BE2C (cell line): ENCODE measurements at regions not wholly inside any gene's neighbourhood (a gene's known extent, or its start where the extent isn't known, plus 50 kb on each side); places are given as distances from the start of the nearest gene placed in this dataset.

Experiments used
- DNase-seq: peaks from one replicate; pipeline ENCODE4 v3.0.0-alpha.2; 2020
- H3K27me3 ChIP-seq: fragments of 250-450 bp; sonication (Bioruptor Pico); 2 replicates; pipeline ENCODE4 v1.5.1; 2020; ENCODE audit warnings: mild to moderate bottlenecking
- H3K36me3 ChIP-seq: fragments of 250-450 bp; sonication (Bioruptor Pico); 2 replicates; pipeline ENCODE4 v1.5.1; 2020; ENCODE audit warnings: mild to moderate bottlenecking
- H3K4me1 ChIP-seq: fragments of 250-450 bp; sonication (Bioruptor Pico); 2 replicates; pipeline ENCODE4 v1.5.1; 2020
- H3K4me3 ChIP-seq: 2 replicates; pipeline ENCODE4 v1.5.1; 2011; ENCODE audit warnings: low read depth, low read length
- H3K9me3 ChIP-seq: fragments of 250-450 bp; sonication (Bioruptor Pico); 2 replicates; pipeline ENCODE4 v1.5.1; 2020
- CTCF ChIP-seq: IDR thresholded peaks from 2 replicates; pipeline ENCODE4 v1.5.1; 2012; ENCODE audit warnings: mild to moderate bottlenecking, low read depth, low read length

DNA sequence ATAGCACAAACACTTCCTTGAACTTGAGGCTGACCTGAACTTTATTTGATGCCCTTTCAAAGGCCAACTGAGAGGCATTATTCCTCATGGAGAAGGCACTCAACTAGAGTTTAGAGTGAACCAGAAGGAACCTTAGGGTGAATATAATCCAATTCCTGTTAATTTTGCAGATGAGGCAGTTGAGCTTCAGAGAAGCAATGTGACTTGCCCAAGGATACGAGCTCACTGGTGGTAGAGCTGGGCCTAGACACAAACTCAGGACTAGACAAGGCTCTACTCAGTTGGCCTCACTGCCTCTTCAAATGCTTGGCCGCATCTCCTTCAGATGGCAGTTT is 172.7 kb upstream of the ADAMTS9 start:
- no peak for TF ChIP-seq CTCF
- no peaks in the 10 kb centered on the region for H3K36me3 ChIP-seq

DNA sequence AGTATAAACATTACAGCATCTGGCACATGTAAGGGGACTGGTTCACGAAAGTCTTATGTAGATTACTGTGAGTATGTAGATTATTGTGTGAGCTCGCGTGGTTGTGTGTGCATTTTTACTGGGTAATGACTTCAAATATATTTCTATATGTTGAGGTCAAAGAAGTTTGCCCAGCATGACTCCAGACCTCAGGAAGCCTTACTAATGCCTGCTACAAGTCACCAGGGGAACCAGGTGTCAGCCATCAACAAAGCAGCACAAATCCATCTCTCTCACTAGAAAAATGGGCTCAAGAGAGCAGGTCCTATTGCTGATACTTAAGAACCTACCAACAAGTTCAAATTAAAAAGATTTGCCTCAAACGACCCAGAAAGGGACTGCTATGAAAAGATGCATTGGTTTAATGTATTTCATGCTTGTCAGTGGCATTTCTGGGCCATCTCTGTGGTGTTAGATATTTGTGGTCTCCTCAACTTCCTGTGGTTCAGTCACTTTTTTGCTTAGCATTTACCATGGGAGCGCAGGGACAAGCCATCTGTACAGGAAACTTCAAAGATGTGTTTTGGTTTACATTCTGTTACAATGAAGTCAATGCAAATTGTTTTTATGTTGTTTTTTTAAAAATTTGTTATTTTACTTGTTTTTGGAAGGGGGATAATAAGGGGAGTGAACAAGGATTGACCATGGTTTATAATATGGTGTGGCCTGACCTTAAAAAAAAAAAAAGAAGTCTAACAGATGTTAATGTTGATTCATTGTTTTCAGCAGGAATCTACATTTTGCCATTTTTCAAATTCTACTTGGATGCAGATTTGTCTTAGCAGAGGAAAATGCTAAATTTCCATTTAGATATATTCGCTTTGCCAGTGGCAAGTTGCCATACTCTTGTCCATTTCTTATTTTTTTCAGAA is 172.1 kb upstream of the ADAMTS9 start:
- Histone ChIP-seq H3K36me3 (no peaks in the 10 kb centered on the region), H3K4me1 (peaks cover 19% of the 10 kb centered on the region), H3K9me3 (no peaks in the 10 kb centered on the region), H3K4me3 (no peak overlapping the region), H3K27me3 (no peaks in the 10 kb centered on the region)
- no peak for DNase-seq
- TF ChIP-seq CTCF = no peak

More for the DNA sequence above, 172.7 kb upstream of the ADAMTS9 start:
- H3K4me3 ChIP-seq = no peak overlapping the region
- peaks cover 19% of the 10 kb centered on the region for H3K4me1 ChIP-seq
- H3K9me3 ChIP-seq = no peaks in the 10 kb centered on the region
- no peaks in the 10 kb centered on the region for H3K27me3 ChIP-seq
- DNase-seq = no peak

GRCh38 chr3:64856977-64857516 is 169.2 kb upstream of the ADAMTS9 start:
- H3K4me1 ChIP-seq = peaks cover 19% of the 10 kb centered on the region
- DNase-seq = no peak
- H3K36me3 ChIP-seq = no peaks in the 10 kb centered on the region
- no peaks in the 10 kb centered on the region for H3K27me3 ChIP-seq
- no peak for TF ChIP-seq CTCF
- no peak overlapping the region for H3K4me3 ChIP-seq
- no peaks in the 10 kb centered on the region for H3K9me3 ChIP-seq

GRCh38 chr3:64856106-64856505 is 168.3 kb upstream of the ADAMTS9 start:
- DNase-seq = no peak
- no peaks in the 10 kb centered on the region for H3K27me3 ChIP-seq
- H3K4me3 ChIP-seq = no peak overlapping the region
- no peaks in the 10 kb centered on the region for H3K36me3 ChIP-seq
- TF ChIP-seq CTCF = no peak
- peaks cover 19% of the 10 kb centered on the region for H3K4me1 ChIP-seq
- H3K9me3 ChIP-seq = no peaks in the 10 kb centered on the region

DNA sequence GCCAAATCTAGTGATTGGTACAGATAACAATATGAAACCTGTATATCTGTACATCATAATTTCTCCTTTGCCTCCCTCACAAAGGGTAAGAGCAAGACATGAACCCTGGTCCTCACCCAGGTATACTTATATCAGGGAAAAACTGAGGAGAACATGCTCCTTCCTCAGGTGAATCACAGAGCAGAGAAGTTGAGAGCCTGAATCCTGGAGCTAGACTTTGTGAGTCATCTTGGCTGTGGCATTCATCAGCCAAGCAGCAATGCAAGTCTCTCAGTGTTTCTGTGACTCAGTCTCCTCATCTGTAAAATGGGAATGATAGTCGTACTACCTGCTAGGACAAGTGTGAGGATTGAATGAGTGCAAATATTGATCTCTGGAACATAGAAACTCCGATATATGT is 165.7 kb upstream of the ADAMTS9 start:
- no peaks in the 10 kb centered on the region for H3K36me3 ChIP-seq

More for the DNA sequence above, 165.7 kb upstream of the ADAMTS9 start:
- Histone ChIP-seq H3K4me1 (peaks cover 15% of the 10 kb centered on the region), H3K9me3 (no peaks in the 10 kb centered on the region), H3K27me3 (no peaks in the 10 kb centered on the region), H3K4me3 (no peak overlapping the region)
- no peak for DNase-seq
- TF ChIP-seq CTCF = no peak
